HG03457 (cell line): ENCODE measurements at regions not wholly inside any gene's neighbourhood (a gene's known extent, or its start where the extent isn't known, plus 50 kb on each side); places are given as distances from the start of the nearest gene placed in this dataset.
"Not testable (repeated sequence)": the region's sequence is repeated elsewhere in the genome, so short reads cannot be mapped to it uniquely, and the experiment has no call there.

Experiments used
- ATAC-seq: cut with Tn5 transposase; IDR thresholded peaks from one replicate; pipeline ENCODE4 v1.9.1; 2021; ENCODE audit warnings: moderate number of reproducible peaks; ENCODE audit not compliant: unreplicated experiment

DNA sequence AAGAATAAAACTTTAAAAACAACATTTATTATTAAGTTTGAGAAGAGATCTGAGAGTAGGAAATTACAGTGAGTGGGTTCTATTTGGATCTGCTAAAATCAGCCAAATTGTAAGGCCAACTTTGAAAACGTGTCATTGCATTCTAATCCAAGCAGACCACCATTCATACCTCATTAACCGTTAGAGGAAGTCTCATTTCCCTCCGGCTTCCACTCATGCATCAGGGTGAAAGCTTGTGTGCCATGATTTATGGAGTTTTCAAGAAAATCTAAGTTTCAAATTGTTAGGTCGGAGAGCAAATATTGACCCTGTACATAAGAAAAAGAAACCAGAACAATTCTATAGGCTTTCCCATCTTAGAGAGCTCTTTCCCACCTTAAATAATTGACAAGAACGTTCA, 166.6 kb upstream of the NRG3 start:
- no peak for ATAC-seq

GRCh38 chr10:81708929-81709328, 166.1 kb upstream of the NRG3 start:
- no peak for ATAC-seq

GRCh38 chr10:81722399-81722798, 152.6 kb upstream of the NRG3 start:
- no peak for ATAC-seq

DNA sequence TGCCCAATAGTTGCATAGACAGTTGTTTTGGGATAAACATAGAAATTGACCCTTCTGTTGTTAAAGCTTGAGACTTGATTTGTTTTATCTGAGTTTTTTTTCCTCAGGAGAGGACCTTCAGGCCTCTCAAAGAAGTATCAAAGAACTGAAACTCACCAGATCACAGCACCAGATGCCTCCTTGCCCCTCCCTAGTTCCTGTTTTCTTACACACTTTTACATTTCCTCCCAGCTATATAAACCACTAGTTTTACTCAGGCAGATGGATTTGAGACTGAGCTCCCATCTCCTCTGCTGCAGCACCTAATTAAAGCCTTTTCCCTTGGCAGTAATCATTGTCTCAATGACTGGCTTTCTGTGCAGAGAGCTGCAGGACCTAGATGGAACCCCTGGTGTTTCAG, 150.6 kb upstream of the NRG3 start:
- no peak for ATAC-seq

GRCh38 chr10:81725851-81726250, 149.1 kb upstream of the NRG3 start:
- no peak for ATAC-seq

DNA sequence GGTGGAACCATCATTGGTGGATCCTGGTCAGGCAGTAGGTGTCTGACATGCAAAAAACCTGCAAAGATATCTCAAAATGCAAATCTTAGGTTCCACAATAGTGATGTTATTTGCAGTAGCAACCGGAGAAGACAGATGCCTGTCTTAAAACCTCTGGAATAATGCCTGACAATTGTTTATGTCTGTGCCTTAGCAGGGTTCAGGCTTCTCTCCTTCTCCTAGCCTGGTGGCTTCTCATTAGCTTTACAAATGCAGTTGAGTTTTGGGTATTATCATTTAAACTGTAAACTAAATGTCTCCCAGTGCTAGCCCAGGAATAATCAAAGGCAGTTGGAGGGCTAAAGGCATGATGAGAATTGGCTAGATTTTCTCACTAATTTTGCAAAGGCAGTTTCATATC, 146.3 kb upstream of the NRG3 start:
- ATAC-seq = no peak

- ATAC-seq = no peak
Observed at GRCh38 chr10:81730891-81731290, 144.1 kb upstream of the NRG3 start.

DNA sequence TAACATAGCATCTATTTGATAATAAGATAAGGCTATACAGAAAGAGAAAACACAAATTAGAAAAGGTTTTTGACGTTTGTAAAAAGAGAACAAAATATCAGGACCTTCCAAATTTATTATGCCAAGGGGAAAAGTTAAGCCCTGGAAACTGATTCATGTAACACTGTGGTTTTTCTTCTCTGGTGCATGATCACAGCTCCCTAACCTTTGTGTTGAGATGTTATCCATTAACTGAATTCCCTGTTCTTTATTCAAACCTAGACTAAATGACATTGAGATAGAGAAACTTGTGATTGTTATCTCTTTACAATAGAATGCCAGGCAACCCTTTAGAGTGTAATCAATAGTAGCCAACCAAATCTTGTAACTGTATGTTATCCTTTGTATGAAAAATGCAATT, 141.5 kb upstream of the NRG3 start:
- ATAC-seq = no peak

DNA sequence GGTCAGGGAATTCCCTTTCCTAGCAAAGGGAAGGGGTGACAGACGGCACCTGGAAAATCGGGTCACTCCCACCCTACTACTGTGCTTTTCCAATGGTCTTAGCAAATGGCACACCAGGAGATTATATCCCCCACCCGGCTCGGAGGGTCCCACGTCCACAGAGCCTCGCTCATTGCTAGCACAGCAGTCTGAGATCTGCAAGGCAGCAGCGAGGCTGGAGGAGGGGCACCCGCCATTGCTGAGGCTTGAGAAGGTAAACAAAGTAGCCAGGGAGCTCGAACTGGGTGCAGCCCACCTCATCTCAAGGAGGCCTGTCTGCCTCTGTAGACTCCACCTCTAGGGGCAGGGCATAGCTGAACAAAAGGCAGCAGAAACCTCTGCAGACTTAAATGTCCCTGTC, 139.8 kb upstream of the NRG3 start:
- not testable (repeated sequence) for ATAC-seq

DNA sequence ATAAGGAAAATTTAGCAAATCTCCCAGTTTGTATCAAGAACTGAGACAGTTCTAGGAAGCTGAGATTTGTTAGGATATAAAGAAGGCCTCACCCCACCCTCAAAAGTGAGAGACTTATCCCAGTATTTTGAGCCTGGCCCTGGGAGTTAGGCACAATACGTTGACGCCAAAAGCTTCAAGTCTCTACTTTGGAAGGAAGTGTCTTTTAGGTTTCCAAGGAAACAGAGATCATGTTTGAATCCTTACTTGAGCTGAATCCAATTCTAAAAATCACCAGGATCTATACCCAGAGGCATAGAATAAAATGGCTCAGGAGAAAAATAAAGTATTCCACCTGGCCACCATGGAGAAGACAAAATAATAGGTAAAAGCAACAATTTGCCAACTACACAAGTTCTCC, 115.9 kb upstream of the NRG3 start:
- ATAC-seq = no peak

DNA sequence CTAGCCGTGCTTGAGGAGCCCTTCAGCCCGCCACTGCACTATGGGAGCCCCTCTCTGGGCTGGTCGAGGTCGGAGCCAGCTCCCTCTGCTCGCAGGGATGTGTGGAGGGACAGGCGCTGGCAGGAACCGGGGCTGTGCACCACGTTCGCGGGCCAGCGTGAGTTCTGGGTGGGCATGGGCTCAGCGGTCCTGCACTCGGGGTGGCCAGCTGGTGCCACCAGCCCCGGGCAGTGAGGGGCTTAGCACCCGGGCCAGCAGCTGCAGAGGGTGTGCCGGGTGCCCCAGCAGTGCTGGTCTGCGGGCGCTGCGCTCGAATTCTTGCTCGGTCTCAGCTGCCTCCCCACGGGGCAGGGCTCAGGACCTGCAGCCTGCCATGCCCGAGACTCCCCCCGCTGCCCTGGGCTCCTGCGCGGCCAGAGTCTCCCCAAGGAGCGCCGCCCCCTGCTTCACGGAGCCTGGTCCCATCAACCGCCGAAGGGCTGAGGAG, 90.8 kb upstream of the NRG3 start:
- ATAC-seq = no peak

- no peak for ATAC-seq
Observed at GRCh38 chr10:81792729-81793128, 82.3 kb upstream of the NRG3 start.

DNA sequence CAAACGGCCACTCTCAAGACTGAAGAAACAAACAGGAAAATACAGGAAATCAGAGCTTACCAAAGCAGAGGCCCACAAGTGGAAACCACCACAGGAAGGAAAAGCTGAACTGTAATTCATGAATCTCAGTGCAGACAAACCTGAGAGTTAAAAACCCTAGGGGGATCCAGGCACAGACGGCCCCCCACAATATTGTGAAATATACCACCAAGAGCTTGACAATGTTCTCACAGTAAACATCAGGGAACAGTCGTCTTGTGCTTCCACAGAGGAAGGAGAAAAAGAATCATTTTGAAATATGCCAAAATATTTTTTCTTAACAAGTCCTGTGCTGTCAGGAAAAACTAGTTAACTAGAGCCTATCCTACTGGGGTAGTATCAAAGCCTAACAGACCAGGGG, 68.2 kb upstream of the NRG3 start:
- ATAC-seq = no peak

GRCh38 chr10:81814842-81815241, 60.2 kb upstream of the NRG3 start:
- no peak for ATAC-seq

DNA sequence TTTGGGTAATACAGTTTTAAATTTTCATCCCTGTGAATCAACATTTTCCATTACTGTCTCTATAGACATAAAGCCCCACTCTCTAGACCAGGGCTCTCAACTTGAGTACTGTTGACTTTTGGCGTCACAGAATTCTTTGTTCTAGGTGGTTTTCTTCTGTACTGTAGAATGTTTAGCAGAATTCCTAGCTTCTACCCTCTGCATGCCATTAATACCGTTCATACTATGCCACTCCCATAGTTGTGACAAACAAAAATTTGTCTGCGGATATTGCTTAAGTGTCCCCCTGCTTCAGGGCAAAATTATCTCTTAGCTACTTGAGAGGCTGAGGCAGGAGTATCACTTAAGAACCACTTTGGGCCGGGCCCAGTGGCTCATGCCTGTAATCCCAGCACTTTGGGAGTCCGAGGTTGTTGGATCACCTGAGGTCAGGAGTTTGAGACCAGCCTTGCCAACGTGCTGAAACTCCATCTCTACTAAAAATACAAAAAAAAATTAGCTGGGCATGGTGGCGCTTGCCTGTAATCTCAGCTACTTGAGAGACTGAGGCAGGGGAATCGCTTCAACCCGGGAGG, 57.3 kb upstream of the NRG3 start:
- ATAC-seq = no peak

DNA sequence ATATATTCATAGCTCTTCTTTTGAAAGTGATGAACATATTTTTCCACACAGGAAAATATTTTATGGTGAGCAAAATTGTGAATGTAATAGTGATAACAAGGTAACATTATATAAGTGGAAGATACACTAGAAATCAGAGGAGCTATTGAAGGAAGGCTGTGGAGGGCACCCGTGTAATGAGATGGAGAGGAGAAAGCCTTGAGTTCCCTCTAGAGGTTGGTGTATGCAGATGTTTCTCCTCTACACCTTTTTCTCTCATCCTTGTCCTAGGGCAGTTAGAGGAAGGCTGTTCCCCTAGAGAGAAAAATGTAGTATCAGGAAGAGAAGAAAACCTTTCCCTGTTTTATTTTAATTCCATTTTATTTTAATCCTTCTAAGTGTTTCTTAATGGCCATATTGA, 54.6 kb upstream of the NRG3 start:
- no peak for ATAC-seq
